HEK293 (cell line): ENCODE measurements at regions not wholly inside any gene's neighbourhood (a gene's known extent, or its start where the extent isn't known, plus 50 kb on each side); places are given as distances from the start of the nearest gene placed in this dataset.
A peak's percentile ranks its signal among the peaks of the same experiment; 100 is the strongest.

Source experiments
- CTCF ChIA-PET: fragments of 350-600 bp; formaldehyde crosslinking; extraction: SDS; loops from one replicate; lab custom pipeline; 2021; ENCODE audit warnings: antibody characterized with exemption; lab: Yijun Ruan, JAX
- POLR2A ChIA-PET: fragments of 300-600 bp; formaldehyde crosslinking; extraction: SDS; loops from one replicate; lab custom pipeline; 2020; ENCODE audit warnings: antibody characterized with exemption, inconsistent platforms; lab: Yijun Ruan, JAX
- H3K27ac ChIP-seq: fragments of 200-500 bp; sonication (Bioruptor generic); 2 replicates; pipeline ENCODE4 v1.5.1; 2014; ENCODE audit warnings: low read depth, low read length, control low read depth, inconsistent platforms; ENCODE audit errors: extremely low read depth
- H3K36me3 ChIP-seq, 2 experiments: fragments of 200-500 bp in 1 of 2; sonication (Bioruptor generic) in 1 of 2; 1 replicate in 1 of 2; 2 replicates in 1 of 2; pipeline ENCODE4 v1.5.1; 2014 to 2017; ENCODE audit warnings: inconsistent platforms in 2 of 2, low read length in 2 of 2; ENCODE audit not compliant: control insufficient read depth in 2 of 2, insufficient read depth in 1 of 2
- H3K4me1 ChIP-seq: fragments of 200-500 bp; sonication (Bioruptor generic); 2 replicates; pipeline ENCODE4 v1.5.1; 2014; ENCODE audit warnings: mild to moderate bottlenecking, low read length, inconsistent platforms; ENCODE audit not compliant: control insufficient read depth, insufficient read depth
- H3K4me3 ChIP-seq: 2 replicates; pipeline ENCODE4 v1.5.1; 2011; ENCODE audit warnings: low read depth, mild to moderate bottlenecking, control low read depth, low read length, moderate library complexity
- H3K9me3 ChIP-seq: fragments of 200-500 bp; sonication (Bioruptor generic); 2 replicates; pipeline ENCODE4 v1.5.1; 2014; ENCODE audit warnings: low read depth, low read length, inconsistent platforms; ENCODE audit not compliant: control insufficient read depth, insufficient read depth
- GLIS1 ChIP-seq: fragments of 450-650 bp; formaldehyde crosslinking; IDR thresholded peaks from 2 replicates; pipeline ENCODE4 v1.5.1; 2016; ENCODE audit warnings: missing biosample characterization, missing genetic modification characterization
- ZBTB1 ChIP-seq: fragments of 450-650 bp; formaldehyde crosslinking; IDR thresholded peaks from 2 replicates; pipeline ENCODE4 v1.5.1; 2016; ENCODE audit warnings: missing biosample characterization, missing genetic modification characterization
- ZNF221 ChIP-seq: fragments of 450-650 bp; formaldehyde crosslinking; IDR thresholded peaks from 2 replicates; pipeline ENCODE4 v1.5.1; 2017; ENCODE audit warnings: missing biosample characterization, missing genetic modification characterization, borderline replicate concordance
- ZNF239 ChIP-seq: fragments of 450-650 bp; formaldehyde crosslinking; IDR thresholded peaks from 2 replicates; pipeline ENCODE4 v1.5.1; 2016; ENCODE audit warnings: missing biosample characterization, missing genetic modification characterization
- ZNF266 ChIP-seq: fragments of 450-650 bp; formaldehyde crosslinking; IDR thresholded peaks from 2 replicates; pipeline ENCODE4 v1.5.1; 2016; ENCODE audit warnings: missing biosample characterization, missing genetic modification characterization, low read depth
- ZNF302 ChIP-seq: fragments of 450-650 bp; formaldehyde crosslinking; IDR thresholded peaks from 2 replicates; pipeline ENCODE4 v1.5.1; 2016; ENCODE audit warnings: missing biosample characterization, missing genetic modification characterization, low read depth
- ZNF324 ChIP-seq: fragments of 450-650 bp; formaldehyde crosslinking; IDR thresholded peaks from 2 replicates; pipeline ENCODE4 v1.5.1; 2016; ENCODE audit warnings: missing biosample characterization, missing genetic modification characterization
- ZNF404 ChIP-seq: fragments of 450-650 bp; formaldehyde crosslinking; IDR thresholded peaks from 2 replicates; pipeline ENCODE4 v1.5.1; 2017; ENCODE audit warnings: missing biosample characterization, missing genetic modification characterization
- ZNF426 ChIP-seq: fragments of 450-650 bp; formaldehyde crosslinking; IDR thresholded peaks from 2 replicates; pipeline ENCODE4 v1.5.1; 2017; ENCODE audit warnings: missing biosample characterization, missing genetic modification characterization, mild to moderate bottlenecking, inconsistent platforms, moderate library complexity
- ZNF48 ChIP-seq: fragments of 450-650 bp; formaldehyde crosslinking; IDR thresholded peaks from 2 replicates; pipeline ENCODE4 v1.5.1; 2016; ENCODE audit warnings: missing biosample characterization, missing genetic modification characterization
- ZNF544 ChIP-seq: fragments of 450-650 bp; formaldehyde crosslinking; IDR thresholded peaks from 2 replicates; pipeline ENCODE4 v1.5.0; 2017; ENCODE audit warnings: missing biosample characterization, missing genetic modification characterization
- ZNF558 ChIP-seq: fragments of 450-650 bp; formaldehyde crosslinking; IDR thresholded peaks from 2 replicates; pipeline ENCODE4 v1.5.1; 2016; ENCODE audit warnings: missing biosample characterization, missing genetic modification characterization
- ZNF664 ChIP-seq: fragments of 450-650 bp; formaldehyde crosslinking; IDR thresholded peaks from 2 replicates; pipeline ENCODE4 v1.5.1; 2016; ENCODE audit warnings: missing biosample characterization, missing genetic modification characterization
- ZNF791 ChIP-seq: fragments of 450-650 bp; formaldehyde crosslinking; IDR thresholded peaks from 2 replicates; pipeline ENCODE4 v1.5.1; 2016; ENCODE audit warnings: missing biosample characterization, missing genetic modification characterization
- TF ChIP-seq, protein P1 (sequence below): fragments of 450-650 bp; formaldehyde crosslinking; IDR thresholded peaks from 2 replicates; pipeline ENCODE4 v1.5.1; 2017; ENCODE audit warnings: missing biosample characterization, missing genetic modification characterization
- TF ChIP-seq, protein P2 (sequence below): fragments of 450-650 bp; formaldehyde crosslinking; IDR thresholded peaks from 2 replicates; pipeline ENCODE4 v1.5.1; 2016; ENCODE audit warnings: missing biosample characterization, missing genetic modification characterization
- TF ChIP-seq, protein P3 (sequence below): fragments of 450-650 bp; formaldehyde crosslinking; IDR thresholded peaks from 2 replicates; pipeline ENCODE4 v1.5.1; 2017; ENCODE audit warnings: missing biosample characterization, missing genetic modification characterization
- TF ChIP-seq, protein P4 (sequence below): fragments of 450-650 bp; formaldehyde crosslinking; IDR thresholded peaks from 2 replicates; pipeline ENCODE4 v1.5.1; 2016; ENCODE audit warnings: missing biosample characterization, missing genetic modification characterization

DNA sequence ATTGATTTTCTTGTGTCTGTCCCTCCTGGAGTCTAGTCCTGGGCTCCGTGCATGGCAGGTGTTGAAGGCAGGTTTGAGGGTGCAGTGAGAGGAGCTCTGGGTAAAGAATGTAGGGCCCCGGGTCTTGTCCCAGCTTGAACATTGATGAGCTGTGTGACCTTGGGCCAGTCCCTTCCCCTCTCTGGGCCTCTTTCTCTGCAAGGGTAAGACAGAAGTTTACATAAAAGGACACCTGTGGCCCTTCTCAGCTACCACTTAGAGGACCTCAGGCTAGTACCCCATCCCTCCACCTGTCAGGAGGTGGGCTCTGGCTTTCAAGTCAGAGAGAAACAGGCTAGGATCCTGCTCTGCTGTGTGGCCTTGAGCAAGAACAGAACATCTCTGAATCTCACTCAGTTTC, 55.3 kb upstream of the CTNNBL1 start:
- TF ChIP-seq ZNF664 (tag by site-specific recombination) (no peak), GLIS1 (tag by site-specific recombination) (no peak), ZNF791 (tag by site-specific recombination) (no peak), ZNF221 (tag by site-specific recombination) (no peak), ZNF558 (tag by site-specific recombination) (no peak), ZNF266 (no peak), ZNF324 (tag by site-specific recombination) (no peak), ZNF544 (tag by site-specific recombination) (no peak), ZNF302 (tag by site-specific recombination) (no peak), ZNF48 (no peak), ZNF239 (tag by site-specific recombination) (no peak)
- TF ChIP-seq, protein P1, sequence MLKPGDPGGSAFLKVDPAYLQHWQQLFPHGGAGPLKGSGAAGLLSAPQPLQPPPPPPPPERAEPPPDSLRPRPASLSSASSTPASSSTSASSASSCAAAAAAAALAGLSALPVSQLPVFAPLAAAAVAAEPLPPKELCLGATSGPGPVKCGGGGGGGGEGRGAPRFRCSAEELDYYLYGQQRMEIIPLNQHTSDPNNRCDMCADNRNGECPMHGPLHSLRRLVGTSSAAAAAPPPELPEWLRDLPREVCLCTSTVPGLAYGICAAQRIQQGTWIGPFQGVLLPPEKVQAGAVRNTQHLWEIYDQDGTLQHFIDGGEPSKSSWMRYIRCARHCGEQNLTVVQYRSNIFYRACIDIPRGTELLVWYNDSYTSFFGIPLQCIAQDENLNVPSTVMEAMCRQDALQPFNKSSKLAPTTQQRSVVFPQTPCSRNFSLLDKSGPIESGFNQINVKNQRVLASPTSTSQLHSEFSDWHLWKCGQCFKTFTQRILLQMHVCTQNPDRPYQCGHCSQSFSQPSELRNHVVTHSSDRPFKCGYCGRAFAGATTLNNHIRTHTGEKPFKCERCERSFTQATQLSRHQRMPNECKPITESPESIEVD (tag by site-specific recombination), result no peak
- Histone ChIP-seq H3K36me3 (no peaks in the 10 kb centered on the region), H3K9me3 (no peaks in the 10 kb centered on the region), H3K4me1 (no peaks in the 10 kb centered on the region), H3K27ac (no peak overlapping the region), H3K4me3 (no peak overlapping the region)
- ChIA-PET CTCF (no interaction called here), POLR2A (no interaction called here)

DNA sequence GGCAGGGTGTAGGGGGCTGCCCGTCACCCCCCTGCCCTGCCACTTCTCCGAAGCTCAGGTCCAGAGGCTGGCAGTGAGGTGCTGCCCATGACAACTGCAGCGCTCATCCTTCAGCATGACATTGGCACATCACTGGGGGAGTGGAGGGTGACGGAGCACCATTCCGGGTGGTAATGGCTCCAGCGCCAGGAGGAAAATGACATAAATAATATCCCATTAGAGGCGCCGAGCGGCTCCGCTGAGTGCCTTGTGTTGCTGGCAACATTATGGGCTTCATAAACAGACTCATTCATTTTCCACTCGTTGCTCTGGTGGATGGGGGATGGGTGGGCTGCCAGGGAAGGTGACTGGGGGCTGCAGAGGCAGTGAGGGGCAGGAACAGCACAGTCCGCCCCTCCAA, 56.9 kb upstream of the CTNNBL1 start:
- Histone ChIP-seq H3K4me1 (no peaks in the 10 kb centered on the region), H3K36me3 (no peaks in the 10 kb centered on the region), H3K9me3 (no peaks in the 10 kb centered on the region), H3K27ac (no peak overlapping the region), H3K4me3 (no peak overlapping the region)
- TF ChIP-seq, protein P2, sequence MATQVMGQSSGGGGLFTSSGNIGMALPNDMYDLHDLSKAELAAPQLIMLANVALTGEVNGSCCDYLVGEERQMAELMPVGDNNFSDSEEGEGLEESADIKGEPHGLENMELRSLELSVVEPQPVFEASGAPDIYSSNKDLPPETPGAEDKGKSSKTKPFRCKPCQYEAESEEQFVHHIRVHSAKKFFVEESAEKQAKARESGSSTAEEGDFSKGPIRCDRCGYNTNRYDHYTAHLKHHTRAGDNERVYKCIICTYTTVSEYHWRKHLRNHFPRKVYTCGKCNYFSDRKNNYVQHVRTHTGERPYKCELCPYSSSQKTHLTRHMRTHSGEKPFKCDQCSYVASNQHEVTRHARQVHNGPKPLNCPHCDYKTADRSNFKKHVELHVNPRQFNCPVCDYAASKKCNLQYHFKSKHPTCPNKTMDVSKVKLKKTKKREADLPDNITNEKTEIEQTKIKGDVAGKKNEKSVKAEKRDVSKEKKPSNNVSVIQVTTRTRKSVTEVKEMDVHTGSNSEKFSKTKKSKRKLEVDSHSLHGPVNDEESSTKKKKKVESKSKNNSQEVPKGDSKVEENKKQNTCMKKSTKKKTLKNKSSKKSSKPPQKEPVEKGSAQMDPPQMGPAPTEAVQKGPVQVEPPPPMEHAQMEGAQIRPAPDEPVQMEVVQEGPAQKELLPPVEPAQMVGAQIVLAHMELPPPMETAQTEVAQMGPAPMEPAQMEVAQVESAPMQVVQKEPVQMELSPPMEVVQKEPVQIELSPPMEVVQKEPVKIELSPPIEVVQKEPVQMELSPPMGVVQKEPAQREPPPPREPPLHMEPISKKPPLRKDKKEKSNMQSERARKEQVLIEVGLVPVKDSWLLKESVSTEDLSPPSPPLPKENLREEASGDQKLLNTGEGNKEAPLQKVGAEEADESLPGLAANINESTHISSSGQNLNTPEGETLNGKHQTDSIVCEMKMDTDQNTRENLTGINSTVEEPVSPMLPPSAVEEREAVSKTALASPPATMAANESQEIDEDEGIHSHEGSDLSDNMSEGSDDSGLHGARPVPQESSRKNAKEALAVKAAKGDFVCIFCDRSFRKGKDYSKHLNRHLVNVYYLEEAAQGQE (tag by site-specific recombination), result no peak
- TF ChIP-seq, protein P3, sequence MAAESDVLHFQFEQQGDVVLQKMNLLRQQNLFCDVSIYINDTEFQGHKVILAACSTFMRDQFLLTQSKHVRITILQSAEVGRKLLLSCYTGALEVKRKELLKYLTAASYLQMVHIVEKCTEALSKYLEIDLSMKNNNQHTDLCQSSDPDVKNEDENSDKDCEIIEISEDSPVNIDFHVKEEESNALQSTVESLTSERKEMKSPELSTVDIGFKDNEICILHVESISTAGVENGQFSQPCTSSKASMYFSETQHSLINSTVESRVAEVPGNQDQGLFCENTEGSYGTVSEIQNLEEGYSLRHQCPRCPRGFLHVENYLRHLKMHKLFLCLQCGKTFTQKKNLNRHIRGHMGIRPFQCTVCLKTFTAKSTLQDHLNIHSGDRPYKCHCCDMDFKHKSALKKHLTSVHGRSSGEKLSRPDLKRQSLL, result 0 out of 2 replicates have a peak, but pooled peaks have one; percentile 29
- TF ChIP-seq, protein P4, sequence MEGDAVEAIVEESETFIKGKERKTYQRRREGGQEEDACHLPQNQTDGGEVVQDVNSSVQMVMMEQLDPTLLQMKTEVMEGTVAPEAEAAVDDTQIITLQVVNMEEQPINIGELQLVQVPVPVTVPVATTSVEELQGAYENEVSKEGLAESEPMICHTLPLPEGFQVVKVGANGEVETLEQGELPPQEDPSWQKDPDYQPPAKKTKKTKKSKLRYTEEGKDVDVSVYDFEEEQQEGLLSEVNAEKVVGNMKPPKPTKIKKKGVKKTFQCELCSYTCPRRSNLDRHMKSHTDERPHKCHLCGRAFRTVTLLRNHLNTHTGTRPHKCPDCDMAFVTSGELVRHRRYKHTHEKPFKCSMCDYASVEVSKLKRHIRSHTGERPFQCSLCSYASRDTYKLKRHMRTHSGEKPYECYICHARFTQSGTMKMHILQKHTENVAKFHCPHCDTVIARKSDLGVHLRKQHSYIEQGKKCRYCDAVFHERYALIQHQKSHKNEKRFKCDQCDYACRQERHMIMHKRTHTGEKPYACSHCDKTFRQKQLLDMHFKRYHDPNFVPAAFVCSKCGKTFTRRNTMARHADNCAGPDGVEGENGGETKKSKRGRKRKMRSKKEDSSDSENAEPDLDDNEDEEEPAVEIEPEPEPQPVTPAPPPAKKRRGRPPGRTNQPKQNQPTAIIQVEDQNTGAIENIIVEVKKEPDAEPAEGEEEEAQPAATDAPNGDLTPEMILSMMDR (tag by site-specific recombination), result no peak
- TF ChIP-seq ZNF426 (tag by site-specific recombination) (no peak), ZNF239 (tag by site-specific recombination) (no peak), ZBTB1 (tag by site-specific recombination) (no peak), ZNF404 (tag by site-specific recombination) (no peak)
- POLR2A ChIA-PET, result no interaction called here
- CTCF ChIA-PET, result interaction anchor here (0.7 kb wide), 1 partner anchor 370 kb away, joined by 5 read pairs; no protein-coding TSS in a partner anchor
